PFSK-1 (cell line): ENCODE measurements at regions not wholly inside any gene's neighbourhood (a gene's known extent, or its start where the extent isn't known, plus 50 kb on each side); places are given as distances from the start of the nearest gene placed in this dataset.

Experiments
- POLR2AphosphoS5 ChIP-seq: IDR thresholded peaks from 2 replicates; pipeline ENCODE4 v1.6.1; 2012; ENCODE audit warnings: low read depth, mild to moderate bottlenecking, control low read depth, low read length, moderate library complexity
- SIN3A ChIP-seq: IDR thresholded peaks from 2 replicates; pipeline ENCODE4 v1.6.1; 2012; ENCODE audit warnings: mild to moderate bottlenecking, low read length, moderate library complexity, borderline replicate concordance; ENCODE audit not compliant: insufficient read depth
- TAF1 ChIP-seq: IDR thresholded peaks from 2 replicates; pipeline ENCODE4 v1.6.1; 2012; ENCODE audit warnings: low read length, control low read depth, borderline replicate concordance; ENCODE audit not compliant: insufficient read depth
- TF ChIP-seq, protein P1 (sequence below), 2 experiments: IDR thresholded peaks; 2 replicates each; pipeline versions ENCODE4 v1.6.1 to v1.8.0; 2011 to 2012; ENCODE audit warnings: low read depth in 2 of 2, low read length in 2 of 2, control low read depth in 1 of 2, inconsistent platforms in 1 of 2, mild to moderate bottlenecking in 1 of 2, moderate library complexity in 1 of 2; ENCODE audit not compliant: insufficient read depth in 1 of 2

DNA sequence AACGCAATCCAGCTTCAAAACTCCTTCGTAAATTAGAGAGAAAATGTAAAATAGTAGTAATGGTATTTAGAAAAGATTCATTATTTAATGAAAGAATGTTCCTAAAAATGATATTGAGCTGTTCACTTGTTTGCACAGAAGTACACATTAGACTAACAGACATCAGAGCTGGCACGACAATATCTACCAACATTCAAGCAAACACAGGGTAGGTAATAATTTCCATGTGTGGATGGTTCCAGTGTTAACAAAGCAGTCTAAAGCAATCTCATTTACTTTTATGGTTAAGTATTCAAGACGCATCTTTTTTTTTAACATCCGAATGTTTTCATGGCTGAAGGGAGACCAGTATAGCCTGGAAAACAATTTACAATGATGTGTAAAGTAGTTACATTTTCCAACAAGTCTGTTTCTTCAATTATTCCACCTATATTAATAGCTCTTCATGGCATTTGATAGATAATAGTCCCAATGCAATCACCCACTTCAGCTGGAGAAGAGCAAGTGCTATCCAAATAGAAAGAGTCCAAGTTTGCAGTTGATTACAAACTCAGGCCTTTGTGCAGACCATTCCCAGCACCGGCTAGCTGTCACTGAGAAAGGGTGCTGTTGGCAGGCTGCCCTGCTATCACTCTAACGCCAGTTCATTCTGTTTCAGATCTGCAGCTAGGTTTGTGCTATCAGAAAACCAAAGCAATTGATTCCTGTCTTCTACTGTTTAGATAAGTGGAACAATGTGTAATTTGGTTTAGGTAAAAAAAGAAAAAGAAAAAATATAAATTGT lies 458.8 kb downstream of the DTWD2 start:
- TF ChIP-seq, protein P1, sequence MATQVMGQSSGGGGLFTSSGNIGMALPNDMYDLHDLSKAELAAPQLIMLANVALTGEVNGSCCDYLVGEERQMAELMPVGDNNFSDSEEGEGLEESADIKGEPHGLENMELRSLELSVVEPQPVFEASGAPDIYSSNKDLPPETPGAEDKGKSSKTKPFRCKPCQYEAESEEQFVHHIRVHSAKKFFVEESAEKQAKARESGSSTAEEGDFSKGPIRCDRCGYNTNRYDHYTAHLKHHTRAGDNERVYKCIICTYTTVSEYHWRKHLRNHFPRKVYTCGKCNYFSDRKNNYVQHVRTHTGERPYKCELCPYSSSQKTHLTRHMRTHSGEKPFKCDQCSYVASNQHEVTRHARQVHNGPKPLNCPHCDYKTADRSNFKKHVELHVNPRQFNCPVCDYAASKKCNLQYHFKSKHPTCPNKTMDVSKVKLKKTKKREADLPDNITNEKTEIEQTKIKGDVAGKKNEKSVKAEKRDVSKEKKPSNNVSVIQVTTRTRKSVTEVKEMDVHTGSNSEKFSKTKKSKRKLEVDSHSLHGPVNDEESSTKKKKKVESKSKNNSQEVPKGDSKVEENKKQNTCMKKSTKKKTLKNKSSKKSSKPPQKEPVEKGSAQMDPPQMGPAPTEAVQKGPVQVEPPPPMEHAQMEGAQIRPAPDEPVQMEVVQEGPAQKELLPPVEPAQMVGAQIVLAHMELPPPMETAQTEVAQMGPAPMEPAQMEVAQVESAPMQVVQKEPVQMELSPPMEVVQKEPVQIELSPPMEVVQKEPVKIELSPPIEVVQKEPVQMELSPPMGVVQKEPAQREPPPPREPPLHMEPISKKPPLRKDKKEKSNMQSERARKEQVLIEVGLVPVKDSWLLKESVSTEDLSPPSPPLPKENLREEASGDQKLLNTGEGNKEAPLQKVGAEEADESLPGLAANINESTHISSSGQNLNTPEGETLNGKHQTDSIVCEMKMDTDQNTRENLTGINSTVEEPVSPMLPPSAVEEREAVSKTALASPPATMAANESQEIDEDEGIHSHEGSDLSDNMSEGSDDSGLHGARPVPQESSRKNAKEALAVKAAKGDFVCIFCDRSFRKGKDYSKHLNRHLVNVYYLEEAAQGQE (IDR thresholded peaks at IDR 0.05; ENCODE audit: insufficient read depth in 1 of 2, low read depth in 2 of 2, low read length in 2 of 2), result no peak
- TF ChIP-seq TAF1, result no peak
- TF ChIP-seq POLR2AphosphoS5, result no peak
- no peak for TF ChIP-seq SIN3A
